HCT116 (cell line): ENCODE measurements at regions not wholly inside any gene's neighbourhood (a gene's known extent, or its start where the extent isn't known, plus 50 kb on each side); places are given as distances from the start of the nearest gene placed in this dataset.

Source experiments
- CTCF ChIP-seq, 3 experiments: fragments of 200-600 bp in 1 of 3; sonication (generic) in 1 of 3; IDR thresholded peaks in 2 of 3; conservative IDR thresholded peaks in 1 of 3; 2 replicates each; pipeline ENCODE4 v1.5.1; 2012 to 2017; ENCODE audit warnings: low read depth in 2 of 3, low read length in 2 of 3, antibody characterized with exemption in 1 of 3, borderline replicate concordance in 1 of 3, control low read depth in 1 of 3, mild to moderate bottlenecking in 1 of 3, mixed read lengths in 1 of 3, mixed run types in 1 of 3, moderate library complexity in 1 of 3; ENCODE audit not compliant: insufficient read depth in 1 of 3
- EZH2 ChIP-seq: fragments of 200-600 bp; sonication (generic); IDR thresholded peaks from 2 replicates; pipeline ENCODE4 v1.6.1; 2017; ENCODE audit warnings: antibody characterized with exemption, mixed run types

- TF ChIP-seq CTCF (IDR thresholded peaks at IDR 0.05 in 2 of 3, conservative IDR thresholded peaks at IDR 0.05 in 1 of 3; ENCODE audit: borderline replicate concordance in 1 of 3, insufficient read depth in 1 of 3, low read depth in 2 of 3, low read length in 2 of 3) (no peak), EZH2 (no peak)
Observed at GRCh38 chr1:55300975-55301374, 85.8 kb upstream of the USP24 start.
